Peyer's patch (tissue), 4 donors: ENCODE measurements at regions not wholly inside any gene's neighbourhood (a gene's known extent, or its start where the extent isn't known, plus 50 kb on each side); places are given as distances from the start of the nearest gene placed in this dataset.

ENCODE experiments used
- CTCF ChIP-seq, 6 experiments: fragments of 450-650 bp in 4 of 6; fragments of 200-600 bp in 2 of 6; sonication (generic) in 1 of 6; IDR thresholded peaks; one replicate each; pipeline ENCODE4 v1.5.1; 2017 to 2019; ENCODE audit warnings: antibody characterized with exemption in 6 of 6, mild to moderate bottlenecking in 3 of 6, moderate library complexity in 1 of 6
- POLR2A ChIP-seq, 2 donors: fragments of 450-650 bp; IDR thresholded peaks; one replicate each; pipeline ENCODE4 v1.5.1; 2017; ENCODE audit warnings: antibody characterized with exemption in 2 of 2, mild to moderate bottlenecking in 2 of 2, moderate library complexity in 2 of 2

DNA sequence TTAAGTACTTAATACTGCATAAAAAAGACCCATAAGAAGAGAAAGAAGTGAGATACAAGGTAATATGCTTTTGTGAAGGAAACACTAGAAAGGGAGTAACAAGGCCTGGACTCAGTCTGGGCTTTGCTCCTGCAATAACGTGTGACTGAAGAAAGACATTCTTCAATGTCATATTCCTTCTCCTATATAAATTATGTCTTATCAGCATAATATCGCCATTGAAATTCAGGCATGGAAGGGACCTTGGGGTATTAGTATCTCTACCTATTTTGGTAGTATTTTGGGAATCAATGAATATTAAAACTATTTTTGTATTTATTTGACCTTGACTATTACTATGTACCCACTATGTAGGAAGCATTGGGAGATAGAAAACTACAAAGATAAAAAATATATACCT, 62.2 kb upstream of the GIMD1 start:
- TF ChIP-seq POLR2A (IDR thresholded peaks at IDR 0.05), result no peak
- TF ChIP-seq CTCF (IDR thresholded peaks at IDR 0.05), result no peak
